CD4-positive, alpha-beta T cell treated with Interleukin-15 for 1 hour (primary cell): ENCODE measurements at regions not wholly inside any gene's neighbourhood (a gene's known extent, or its start where the extent isn't known, plus 50 kb on each side); places are given as distances from the start of the nearest gene placed in this dataset.

ENCODE experiments used
- DNase-seq: peaks from one replicate; pipeline ENCODE4 v3.0.0-alpha.2; 2020

- DNase-seq, result no peak
These were observed 89.8 kb downstream of the UNCX start for GRCh38 chr7:1322240-1323110.

- no peak for DNase-seq
These were observed 90.7 kb downstream of the UNCX start for GRCh38 chr7:1323178-1324027.

GRCh38 chr7:1324028-1324900, 91.6 kb downstream of the UNCX start:
- DNase-seq, result no peak

- no peak for DNase-seq
These were observed 92.6 kb downstream of the UNCX start for GRCh38 chr7:1325246-1325645.

GRCh38 chr7:1325646-1326510, 93.2 kb downstream of the UNCX start:
- DNase-seq, result no peak

- DNase-seq, result no peak
These were observed 93.8 kb downstream of the UNCX start for GRCh38 chr7:1326511-1326785.

- no peak for DNase-seq
These were observed 96.6 kb downstream of the UNCX start for GRCh38 chr7:1329261-1329660.

GRCh38 chr7:1329966-1330800, 97.5 kb downstream of the UNCX start:
- DNase-seq, result no peak

GRCh38 chr7:1330801-1331425, 98.2 kb downstream of the UNCX start:
- no peak for DNase-seq

GRCh38 chr7:1331561-1332467, 99.1 kb downstream of the UNCX start:
- no peak for DNase-seq

GRCh38 chr7:1336509-1336908, 103.8 kb downstream of the UNCX start:
- no peak for DNase-seq

GRCh38 chr7:1339611-1340010, 106.9 kb downstream of the UNCX start:
- DNase-seq, result no peak

- no peak for DNase-seq
These were observed 107.4 kb downstream of the UNCX start for GRCh38 chr7:1340031-1340430.

GRCh38 chr7:1340461-1341360, 108.0 kb downstream of the UNCX start:
- DNase-seq, result no peak

GRCh38 chr7:1341361-1342089, 108.9 kb downstream of the UNCX start:
- no peak for DNase-seq

GRCh38 chr7:1342090-1342640, 109.5 kb downstream of the UNCX start:
- no peak for DNase-seq

- DNase-seq, result no peak
These were observed 110.9 kb downstream of the UNCX start for GRCh38 chr7:1343551-1343950.

GRCh38 chr7:1344421-1344820, 111.7 kb downstream of the UNCX start:
- no peak for DNase-seq
